GM12878 (cell line): ENCODE measurements at regions not wholly inside any gene's neighbourhood (a gene's known extent, or its start where the extent isn't known, plus 50 kb on each side); places are given as distances from the start of the nearest gene placed in this dataset.

ENCODE experiments used
- ATAC-seq: fragments of 200-7000 bp; cut with Tn5 transposase; 3 replicates; pipeline ENCODE4 v1.9.1; 2020; ENCODE audit warnings: mild to moderate bottlenecking, moderate library complexity
- BruUV-seq: library from RNA; stranded (reverse); fragments of 400-500 nt; replicated peaks from 2 replicates; lab custom pipeline; 2021; lab: Mats Ljungman, UMichigan
- CTCF ChIA-PET: fragments of 300-600 bp; sonication (Branson Sonifier 250); formaldehyde crosslinking; extraction: SDS; loops from one replicate; lab custom pipeline; 2021; ENCODE audit warnings: inconsistent platforms; lab: Yijun Ruan, JAX
- POLR2A ChIA-PET: fragments of 350-600 bp; formaldehyde crosslinking; extraction: SDS; loops from one replicate; lab custom pipeline; 2021; ENCODE audit warnings: inconsistent platforms; lab: Charles Lee
- RAD21 ChIA-PET: fragments of 300-600 bp; sonication (Branson Sonifier 250); formaldehyde crosslinking; loops from one replicate; lab custom pipeline; 2023; ENCODE audit warnings: antibody characterized with exemption; ENCODE audit not compliant: unreplicated experiment; lab: Charles Lee
- SMC1A ChIA-PET: fragments of 300-600 bp; sonication (Branson Sonifier 250); formaldehyde crosslinking; loops from one replicate; lab custom pipeline; 2023; ENCODE audit not compliant: unreplicated experiment, uncharacterized antibody; lab: Charles Lee
- DNase-seq: peaks from one replicate; pipeline ENCODE4 v3.0.0-alpha.2; 2011; ENCODE audit warnings: low read depth, low spot score
- FAIRE-seq: peaks from 3 replicates; lab custom pipeline; 2011; peaks lifted over from hg19 to GRCh38; lab: Jason Lieb, UNC
- H2AFZ ChIP-seq: 2 replicates; pipeline ENCODE4 v1.6.0; 2011; ENCODE audit warnings: low read depth, low read length, control low read depth; ENCODE audit not compliant: control insufficient read depth
- H3K27ac ChIP-seq: 2 replicates; pipeline ENCODE4 v1.5.1; 2011; ENCODE audit warnings: control low read depth; ENCODE audit not compliant: control insufficient read depth, insufficient read depth
- H3K27me3 ChIP-seq, 2 experiments: replicated peaks in 1 of 2; 2 replicates each; pipeline versions ENCODE4 v1.6.0 to v1.6.1; 2011; ENCODE audit warnings: low read length in 1 of 2; ENCODE audit not compliant: control insufficient read depth in 2 of 2, insufficient read depth in 2 of 2
- H3K36me3 ChIP-seq, 2 experiments: 2 replicates each; pipeline ENCODE4 v1.5.1; 2011; ENCODE audit warnings: low read length in 1 of 2; ENCODE audit not compliant: control insufficient read depth in 2 of 2, insufficient read depth in 2 of 2
- H3K4me1 ChIP-seq: 2 replicates; pipeline ENCODE4 v1.6.1; 2011; ENCODE audit warnings: mild to moderate bottlenecking, low read length, moderate library complexity, mixed read lengths; ENCODE audit not compliant: control insufficient read depth, insufficient read depth
- H3K4me2 ChIP-seq: 2 replicates; pipeline ENCODE4 v1.6.0; 2011; ENCODE audit warnings: control low read depth; ENCODE audit not compliant: control insufficient read depth, insufficient read depth
- H3K4me3 ChIP-seq: fragments of 200-600 bp; sonication (generic); 2 replicates; pipeline ENCODE4 v1.5.1; 2016
- H3K79me2 ChIP-seq: 2 replicates; pipeline ENCODE4 v1.6.0; 2011; ENCODE audit warnings: low read length; ENCODE audit not compliant: control insufficient read depth, insufficient read depth
- H3K9ac ChIP-seq: 2 replicates; pipeline ENCODE4 v1.8.0; 2011; ENCODE audit warnings: low read length, control low read depth, mixed read lengths; ENCODE audit not compliant: control insufficient read depth, insufficient read depth
- H3K9me3 ChIP-seq: replicated peaks from 3 replicates; pipeline ENCODE4 v1.5.1; 2011; ENCODE audit warnings: mild to moderate bottlenecking, low read length; ENCODE audit not compliant: control insufficient read depth, insufficient read depth
- H4K20me1 ChIP-seq: 2 replicates; pipeline ENCODE4 v1.6.0; 2011; ENCODE audit not compliant: control insufficient read depth, insufficient read depth
- ATF2 ChIP-seq: IDR thresholded peaks from 2 replicates; pipeline ENCODE4 v1.6.1; 2012; ENCODE audit warnings: low read length, inconsistent platforms
- BCL11A ChIP-seq: IDR thresholded peaks from 2 replicates; pipeline ENCODE4 v1.6.1; 2011; ENCODE audit warnings: low read depth, low read length
- CREM ChIP-seq: IDR thresholded peaks from 2 replicates; pipeline ENCODE4 v1.6.1; 2014; ENCODE audit warnings: antibody characterized with exemption, low read depth
- EZH2 ChIP-seq: IDR thresholded peaks from 2 replicates; pipeline ENCODE4 v1.6.1; 2012; ENCODE audit warnings: low read depth, mild to moderate bottlenecking, control low read depth, inconsistent platforms, low read length, borderline replicate concordance; ENCODE audit not compliant: control insufficient read depth
- FOXM1 ChIP-seq: IDR thresholded peaks from 2 replicates; pipeline ENCODE4 v1.6.1; 2012; ENCODE audit warnings: low read depth, mild to moderate bottlenecking, inconsistent platforms, low read length, moderate library complexity
- HSF1 ChIP-seq: fragments of 150-350 bp; IDR thresholded peaks from 2 replicates; pipeline ENCODE4 v1.6.1; 2014; ENCODE audit warnings: mild to moderate bottlenecking, low read depth, low read length
- MLLT1 ChIP-seq: fragments of 450-650 bp; IDR thresholded peaks from 2 replicates; pipeline ENCODE4 v1.6.1; 2016; ENCODE audit warnings: mild to moderate bottlenecking
- NFIC ChIP-seq: IDR thresholded peaks from 2 replicates; pipeline ENCODE4 v1.6.1; 2012; ENCODE audit warnings: low read depth, mild to moderate bottlenecking, inconsistent platforms, low read length, moderate library complexity
- RUNX3 ChIP-seq: IDR thresholded peaks from 2 replicates; pipeline ENCODE4 v1.6.1; 2012; ENCODE audit warnings: low read length, inconsistent platforms
- SIN3A ChIP-seq: IDR thresholded peaks from 2 replicates; pipeline ENCODE4 v1.6.1; 2012; ENCODE audit warnings: low read depth, low read length, improper control_type of control experiment
- TARDBP ChIP-seq: IDR thresholded peaks from 2 replicates; pipeline ENCODE4 v1.6.1; 2016; ENCODE audit warnings: borderline replicate concordance
- USF1 ChIP-seq: IDR thresholded peaks from 2 replicates; pipeline ENCODE4 v1.6.1; 2011; ENCODE audit warnings: borderline replicate concordance, low read depth, mild to moderate bottlenecking, moderate library complexity, mixed read lengths, low read length; ENCODE audit not compliant: insufficient read depth; ENCODE audit errors: extremely low read length
- ZZZ3 ChIP-seq: IDR thresholded peaks from 2 replicates; pipeline ENCODE4 v1.6.1; 2011; ENCODE audit warnings: low read depth; ENCODE audit not compliant: control insufficient read depth, insufficient read length
- WGBS: methylation state at CpG from one replicate; pipeline ENCODE4 v1.1.6; 2016; ENCODE audit warnings: low lambda C conversion rate; ENCODE audit not compliant: insufficient replicate concordance, insufficient coverage; ENCODE audit errors: missing lambda C conversion rate; 5-methylcytosine and 5-hydroxymethylcytosine counted together
- in situ Hi-C: fragments of 300-500 bp; cut with MboI; formaldehyde crosslinking; loops from 9 replicates; pipeline ENCODE4 v1.14.3; 2018; ENCODE audit warnings: mixed read lengths
- intact Hi-C: fragments of 100-400 bp; cut with micrococcal nuclease; formaldehyde crosslinking; loops from one replicate; pipeline ENCODE4 v1.14.2; 2022; ENCODE audit not compliant: unreplicated experiment

- no peak for TF ChIP-seq MLLT1
- no peak for TF ChIP-seq TARDBP
Measured at GRCh38 chr3:72634128-72634527, 214.1 kb downstream of the SHQ1 start (continued).

GRCh38 chr3:72633534-72633933 is 214.7 kb downstream of the SHQ1 start:
- CTCF ChIA-PET, result interaction anchor here (0.6 kb wide), 1 partner anchor 346 kb away, joined by 3 read pairs; no protein-coding TSS in a partner anchor
- in situ Hi-C loops, result no loop called here
- Histone ChIP-seq H3K79me2 (no peaks in the 10 kb centered on the region), H3K9ac (no peak overlapping the region), H3K4me3 (no peak overlapping the region), H3K4me2 (peak overlapping the region; percentile 0; the same call in 1 of the 2 replicates), H3K36me3 (no peaks in the 10 kb centered on the region), H2AFZ (no peak overlapping the region), H3K4me1 (peaks cover 34% of the 10 kb centered on the region), H4K20me1 (no peaks in the 10 kb centered on the region), H3K27ac (no peak overlapping the region)
- BruUV-seq, result no TSS peak
- intact Hi-C loops, result loop anchor here (5.0 kb wide), 2 partner anchors 186 to 206 kb away; partner anchors contain the start of gene RYBP
- POLR2A ChIA-PET, result no interaction called here
- FAIRE-seq, result no peak
- TF ChIP-seq EZH2 (no peak), ATF2 (no peak), HSF1 (no peak), RUNX3 (peak; percentile 61), SIN3A (no peak), USF1 (no peak), NFIC (no peak), ZZZ3 (no peak), CREM (no peak), BCL11A (0 out of 2 replicates have a peak, but pooled peaks have one; percentile 34), FOXM1 (no peak)
- TF ChIP-seq, all 136 proteins: peak for 2
- ChIA-PET RAD21 (no interaction called here), SMC1A (interaction anchor here (0.6 to 1.8 kb wide), 5 partner anchors 10 to 189 kb away, joined by 3 to 5 read pairs (median 3); no protein-coding TSS in a partner anchor)
- DNase-seq (no peak), ATAC-seq (peak; percentile 70)
- H3K27me3 ChIP-seq, result no peaks in the 10 kb centered on the region
- peaks cover 3% of the 10 kb centered on the region; the same call in 1 of the 3 replicates for H3K9me3 ChIP-seq
- 24% methylated on average over 5 of the region's 5 CpGs for WGBS
